GM12878 (cell line): ENCODE measurements at regions not wholly inside any gene's neighbourhood (a gene's known extent, or its start where the extent isn't known, plus 50 kb on each side); places are given as distances from the start of the nearest gene placed in this dataset.

Experiments used
- ATF2 ChIP-seq: IDR thresholded peaks from 2 replicates; pipeline ENCODE4 v1.6.1; 2012; ENCODE audit warnings: low read length, inconsistent platforms
- EP300 ChIP-seq, 2 experiments: fragments of 150-350 bp in 1 of 2; IDR thresholded peaks; 2 replicates each; pipeline ENCODE4 v1.6.1; 2011 to 2012; ENCODE audit warnings: low read depth in 2 of 2, low read length in 2 of 2, borderline replicate concordance in 1 of 2, improper control_type of control experiment in 1 of 2, inconsistent platforms in 1 of 2; ENCODE audit not compliant: control insufficient read depth in 1 of 2
- FOS ChIP-seq: IDR thresholded peaks from 3 replicates; pipeline ENCODE4 v1.6.1; 2011; ENCODE audit warnings: borderline replicate concordance; ENCODE audit not compliant: insufficient read length; ENCODE audit errors: extremely low read depth

GRCh38 chr9:16068476-16068875, 515.6 kb downstream of the CCDC171 start:
- no peak for TF ChIP-seq FOS
- TF ChIP-seq EP300 (IDR thresholded peaks at IDR 0.05; ENCODE audit: borderline replicate concordance in 1 of 2, control insufficient read depth in 1 of 2, low read depth in 2 of 2, low read length in 2 of 2), result no peak
- no peak for TF ChIP-seq ATF2
